ENCODE measurements at regions not wholly inside any gene's neighbourhood (a gene's known extent, or its start where the extent isn't known, plus 50 kb on each side); places are given as distances from the start of the nearest gene placed in this dataset.
"Not testable (repeated sequence)": the region's sequence is repeated elsewhere in the genome, so short reads cannot be mapped to it uniquely, and the experiment has no call there.

DNA sequence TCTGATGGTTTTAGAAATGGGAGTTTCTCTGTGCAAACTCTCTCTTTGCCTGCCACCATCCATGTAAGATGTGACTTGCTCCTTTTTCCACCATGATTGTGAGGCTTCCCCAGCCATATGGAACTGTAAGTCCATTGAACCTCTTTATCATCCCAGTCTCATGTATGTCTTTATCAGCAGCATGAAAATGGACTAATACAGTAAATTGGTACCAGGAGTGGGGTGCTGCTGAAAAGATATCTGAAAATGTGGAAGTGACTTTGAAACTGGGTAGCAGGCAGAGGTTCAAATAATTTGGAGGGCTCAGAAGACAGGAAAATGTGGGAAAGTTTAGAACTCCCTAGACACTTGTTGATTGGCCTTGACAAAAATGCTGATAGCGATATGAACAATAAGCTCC lies 368.3 kb downstream of the ZIC3 start:
- not testable (repeated sequence) for TF ChIP-seq POLR2A (IDR thresholded peaks at IDR 0.05)
- TF ChIP-seq, protein P1, sequence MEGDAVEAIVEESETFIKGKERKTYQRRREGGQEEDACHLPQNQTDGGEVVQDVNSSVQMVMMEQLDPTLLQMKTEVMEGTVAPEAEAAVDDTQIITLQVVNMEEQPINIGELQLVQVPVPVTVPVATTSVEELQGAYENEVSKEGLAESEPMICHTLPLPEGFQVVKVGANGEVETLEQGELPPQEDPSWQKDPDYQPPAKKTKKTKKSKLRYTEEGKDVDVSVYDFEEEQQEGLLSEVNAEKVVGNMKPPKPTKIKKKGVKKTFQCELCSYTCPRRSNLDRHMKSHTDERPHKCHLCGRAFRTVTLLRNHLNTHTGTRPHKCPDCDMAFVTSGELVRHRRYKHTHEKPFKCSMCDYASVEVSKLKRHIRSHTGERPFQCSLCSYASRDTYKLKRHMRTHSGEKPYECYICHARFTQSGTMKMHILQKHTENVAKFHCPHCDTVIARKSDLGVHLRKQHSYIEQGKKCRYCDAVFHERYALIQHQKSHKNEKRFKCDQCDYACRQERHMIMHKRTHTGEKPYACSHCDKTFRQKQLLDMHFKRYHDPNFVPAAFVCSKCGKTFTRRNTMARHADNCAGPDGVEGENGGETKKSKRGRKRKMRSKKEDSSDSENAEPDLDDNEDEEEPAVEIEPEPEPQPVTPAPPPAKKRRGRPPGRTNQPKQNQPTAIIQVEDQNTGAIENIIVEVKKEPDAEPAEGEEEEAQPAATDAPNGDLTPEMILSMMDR (IDR thresholded peaks at IDR 0.05) = not testable (repeated sequence)

Data from breast epithelium (tissue), 3 donors.